Natural killer cell treated with Interleukin-12 subunit alpha and Interleukin-12 subunit beta and Interleukin-15 and Interleukin-18, amount 100 ng/mL, for 72 hours (primary cell): ENCODE measurements at regions not wholly inside any gene's neighbourhood (a gene's known extent, or its start where the extent isn't known, plus 50 kb on each side); places are given as distances from the start of the nearest gene placed in this dataset.

Experiments
- ATAC-seq, 2 donors: fragments of 150-1000 bp; cut with Tn5 transposase in 1 of 2; sonication (Bioruptor Pico), chemical (Tn5 transposase) in 1 of 2; 2 replicates each; pipeline ENCODE4 v1.10.0; 2021
- DNase-seq: peaks from one replicate; pipeline ENCODE4 v3.0.0; 2022; ENCODE audit warnings: low spot score
- H3K27ac Mint-ChIP-seq, 2 donors: 1 replicate in 1 of 2; 2 replicates in 1 of 2; pipeline ENCODE4 v1.8.0; 2022; ENCODE audit warnings: mixed read lengths in 2 of 2, mild to moderate bottlenecking in 1 of 2, moderate library complexity in 1 of 2
- H3K27me3 Mint-ChIP-seq, 2 donors: 1 replicate in 1 of 2; 2 replicates in 1 of 2; pipeline ENCODE4 v1.8.0; 2022; ENCODE audit warnings: mixed read lengths in 2 of 2
- H3K36me3 Mint-ChIP-seq: one replicate; pipeline ENCODE4 v1.8.0; 2022; ENCODE audit warnings: mixed read lengths
- H3K4me1 Mint-ChIP-seq, 2 donors: 1 replicate in 1 of 2; 2 replicates in 1 of 2; pipeline ENCODE4 v1.8.0; 2022; ENCODE audit warnings: low read depth in 2 of 2, mixed read lengths in 2 of 2, mild to moderate bottlenecking in 1 of 2
- H3K4me3 Mint-ChIP-seq: one replicate; pipeline ENCODE4 v1.8.0; 2022; ENCODE audit warnings: mixed read lengths
- H3K9me3 Mint-ChIP-seq: 2 replicates; pipeline ENCODE4 v1.8.0; 2022; ENCODE audit warnings: mixed read lengths

DNA sequence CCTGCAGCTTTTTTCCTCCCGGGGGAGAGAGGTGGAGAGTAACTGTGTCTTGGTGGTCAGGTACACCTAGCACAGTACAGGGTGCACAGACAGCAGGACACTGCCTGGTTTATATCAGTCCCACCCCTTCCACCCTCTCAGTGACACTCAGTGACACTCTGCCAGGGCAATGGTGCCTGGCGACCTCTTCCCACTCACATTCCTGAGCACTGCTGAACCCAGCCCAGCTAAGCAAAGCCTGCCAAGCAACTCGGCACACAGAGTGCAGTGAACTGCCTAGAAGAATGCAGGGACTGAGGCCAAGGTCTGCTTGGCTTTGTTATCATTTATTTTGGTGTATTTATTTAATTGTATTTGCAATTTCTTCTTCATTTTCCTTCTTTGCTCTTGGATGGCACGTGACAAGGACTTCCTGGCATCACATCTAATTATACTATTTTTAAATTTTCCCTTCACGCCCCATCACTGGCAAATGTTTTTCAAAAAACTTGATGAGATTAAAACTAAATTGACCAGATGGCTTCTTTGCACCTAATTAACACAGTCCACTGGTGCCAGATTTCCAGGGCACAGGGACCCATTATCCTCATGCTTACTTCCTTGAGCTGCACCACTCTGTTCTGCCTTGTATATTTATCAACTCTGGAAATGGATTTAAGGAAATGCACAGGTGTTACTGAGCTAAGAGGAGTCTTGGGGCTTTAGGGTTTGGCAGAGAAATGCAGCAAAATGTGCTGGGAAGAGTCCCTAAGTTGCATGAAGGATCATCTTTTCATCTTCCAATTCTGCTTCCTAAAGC lies 205.6 kb downstream of the ADAMTS15 start:
- Mint-ChIP-seq H3K4me1 (peaks cover 0 to 2% of the 10 kb centered on the region in 2 donors), H3K36me3 (peaks cover 5% of the 10 kb centered on the region), H3K9me3 (peaks cover 5% of the 10 kb centered on the region), H3K27me3 (peaks cover 4 to 17% of the 10 kb centered on the region in 2 donors), H3K4me3 (no peak overlapping the region), H3K27ac (no peak overlapping the region)
- DNase-seq = no peak
- ATAC-seq = no peak

DNA sequence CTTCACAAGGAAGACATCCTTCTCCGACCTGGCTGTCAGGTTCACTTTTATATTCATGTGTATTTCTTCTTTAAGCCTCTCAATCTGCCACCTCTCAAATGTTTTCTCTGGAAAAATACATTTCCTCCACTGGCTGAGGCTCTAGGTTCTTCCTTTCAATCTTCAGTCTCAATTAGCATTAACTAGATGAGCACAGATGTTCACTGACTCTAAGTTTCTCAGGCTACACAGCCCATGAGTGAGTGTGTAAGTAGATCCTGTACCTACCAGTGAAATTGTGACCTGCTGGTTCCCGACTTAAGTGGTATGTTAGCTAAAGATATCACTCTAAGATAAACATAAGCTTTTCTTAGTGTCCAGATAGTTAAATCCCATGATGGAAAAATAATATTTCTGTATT lies 206.9 kb downstream of the ADAMTS15 start:
- peaks cover 4 to 17% of the 10 kb centered on the region in 2 donors for H3K27me3 Mint-ChIP-seq
- DNase-seq (no peak), ATAC-seq (no peak)
- peaks cover 5% of the 10 kb centered on the region for H3K36me3 Mint-ChIP-seq
- H3K27ac Mint-ChIP-seq = no peak overlapping the region
- H3K9me3 Mint-ChIP-seq = peaks cover 5% of the 10 kb centered on the region
- no peak overlapping the region for H3K4me3 Mint-ChIP-seq
- peaks cover 0 to 2% of the 10 kb centered on the region in 2 donors for H3K4me1 Mint-ChIP-seq

DNA sequence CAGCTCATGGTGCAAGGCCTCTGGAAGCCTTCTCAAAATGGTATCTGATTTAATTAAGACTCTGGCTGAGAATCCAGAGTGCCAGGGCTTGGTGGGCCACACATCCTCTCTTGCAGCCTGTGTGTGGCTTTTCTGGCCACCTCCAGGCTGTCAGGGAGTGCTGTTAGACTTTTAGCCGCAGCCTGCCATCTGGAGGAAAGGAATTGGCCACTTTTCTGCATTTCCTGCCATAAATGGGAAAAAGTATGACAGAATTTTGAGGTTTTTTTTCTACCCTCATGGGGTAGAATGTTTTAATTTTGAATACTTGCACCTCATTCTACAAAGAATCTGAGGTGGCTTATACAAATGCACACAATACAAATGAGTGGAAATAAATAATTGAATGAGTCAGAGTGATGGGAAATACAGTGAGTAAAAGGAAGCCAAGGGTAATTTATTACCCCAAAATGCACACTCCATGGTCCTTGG lies 218.4 kb downstream of the ADAMTS15 start:
- H3K4me1 Mint-ChIP-seq = no peaks in the 10 kb centered on the region
- H3K36me3 Mint-ChIP-seq = no peaks in the 10 kb centered on the region
- no peak overlapping the region for H3K27ac Mint-ChIP-seq
- DNase-seq = no peak
- peaks cover 0 to 7% of the 10 kb centered on the region in 2 donors for H3K27me3 Mint-ChIP-seq
- no peaks in the 10 kb centered on the region for H3K9me3 Mint-ChIP-seq
- no peak overlapping the region for H3K4me3 Mint-ChIP-seq
- ATAC-seq = no peak

DNA sequence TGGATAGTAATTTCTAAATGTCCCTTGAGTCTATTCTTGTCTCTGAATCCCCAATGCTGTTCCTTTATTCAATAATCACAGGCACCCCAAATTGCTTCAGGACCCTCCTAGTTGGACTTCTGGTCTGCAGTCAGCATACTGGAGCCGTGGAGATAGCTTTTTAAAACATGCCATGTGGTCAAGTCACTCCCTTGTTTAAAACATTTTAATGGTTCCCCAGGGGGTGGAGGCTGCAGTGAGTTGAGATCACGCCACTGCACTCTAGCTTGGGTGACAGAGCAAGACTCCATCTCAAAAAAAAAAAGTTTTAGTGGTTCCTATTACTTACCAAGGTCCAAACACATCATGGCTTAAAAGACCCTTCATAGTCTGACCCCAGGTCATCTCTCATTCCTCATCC lies 220.3 kb downstream of the ADAMTS15 start:
- ATAC-seq = no peak
- H3K36me3 Mint-ChIP-seq = no peaks in the 10 kb centered on the region

DNA sequence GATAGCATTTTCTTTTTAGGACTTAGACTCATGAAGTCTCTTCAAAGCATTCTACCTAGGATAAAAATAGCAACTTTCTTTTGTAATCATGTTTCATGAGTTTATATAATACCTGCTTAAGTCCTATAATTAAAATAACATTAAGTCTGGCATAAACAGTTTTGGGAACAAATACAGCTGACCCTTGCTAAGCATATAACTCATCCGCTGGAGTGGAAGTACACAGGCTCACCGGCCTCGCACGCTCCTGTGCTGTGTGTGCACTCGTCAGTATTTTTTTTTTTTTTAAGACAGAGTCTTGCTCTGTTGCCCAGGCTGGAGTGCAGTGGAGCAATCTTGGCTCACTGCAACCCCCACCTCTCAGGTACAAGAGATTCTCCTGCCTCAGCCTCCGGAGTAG lies 221.8 kb downstream of the ADAMTS15 start:
- Mint-ChIP-seq H3K36me3 (no peaks in the 10 kb centered on the region), H3K9me3 (no peaks in the 10 kb centered on the region), H3K27ac (no peak overlapping the region), H3K4me3 (no peak overlapping the region), H3K4me1 (no peaks in the 10 kb centered on the region), H3K27me3 (peaks cover 3 to 14% of the 10 kb centered on the region in 2 donors)
- no peak for ATAC-seq
- DNase-seq = no peak

More for the DNA sequence above, 220.3 kb downstream of the ADAMTS15 start:
- no peaks in the 10 kb centered on the region for H3K9me3 Mint-ChIP-seq
- H3K4me1 Mint-ChIP-seq = no peaks in the 10 kb centered on the region
- peaks cover 2 to 7% of the 10 kb centered on the region in 2 donors for H3K27me3 Mint-ChIP-seq
- H3K4me3 Mint-ChIP-seq = no peak overlapping the region
- no peak overlapping the region for H3K27ac Mint-ChIP-seq
- no peak for DNase-seq

DNA sequence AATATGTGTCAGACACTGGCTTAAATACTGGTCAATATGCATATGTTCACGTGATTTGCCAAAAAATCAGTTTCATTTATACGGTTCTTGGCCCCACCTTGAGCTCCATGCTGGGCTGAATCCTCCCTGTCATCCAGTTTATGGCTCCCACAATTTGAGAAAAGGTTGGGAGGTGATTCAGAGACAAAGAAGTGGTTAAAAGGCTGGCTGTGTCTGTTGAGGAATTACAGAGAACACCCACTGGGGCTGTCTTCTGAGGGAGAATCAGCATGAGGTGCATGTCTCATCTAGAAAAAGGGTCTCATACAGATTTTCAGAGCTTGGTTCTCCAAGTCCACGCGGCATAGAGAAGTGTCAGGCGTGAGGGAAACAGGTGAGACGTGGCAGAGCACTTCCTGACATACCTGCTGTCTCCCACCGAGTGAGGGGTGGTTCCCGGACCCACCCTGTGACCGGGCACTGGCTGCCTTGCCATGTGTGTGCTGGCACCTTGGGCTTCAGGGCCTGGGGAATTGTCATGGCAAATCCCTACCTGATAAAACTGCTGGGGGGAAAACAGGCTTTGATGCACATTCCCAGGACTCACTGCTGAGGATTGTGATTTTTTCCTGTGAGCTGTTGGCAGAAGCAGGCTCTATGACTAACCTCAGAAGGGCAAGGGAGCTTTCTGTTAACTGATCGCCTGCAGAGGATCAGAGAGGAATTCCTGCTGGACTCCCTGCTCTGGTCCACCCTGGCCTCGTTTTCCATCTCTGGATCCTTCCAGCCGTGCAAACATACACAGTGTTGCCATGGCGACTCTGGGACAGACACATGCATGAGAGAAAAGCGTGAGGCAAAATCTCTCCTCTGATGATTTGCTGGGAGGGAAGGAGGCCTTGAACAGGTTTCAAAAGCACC lies 223.6 kb downstream of the ADAMTS15 start:
- Mint-ChIP-seq H3K9me3 (no peaks in the 10 kb centered on the region), H3K4me3 (no peak overlapping the region), H3K4me1 (no peaks in the 10 kb centered on the region), H3K27ac (no peak overlapping the region), H3K36me3 (no peaks in the 10 kb centered on the region), H3K27me3 (peaks cover 8 to 20% of the 10 kb centered on the region in 2 donors)
- ATAC-seq = no peak
- no peak for DNase-seq

DNA sequence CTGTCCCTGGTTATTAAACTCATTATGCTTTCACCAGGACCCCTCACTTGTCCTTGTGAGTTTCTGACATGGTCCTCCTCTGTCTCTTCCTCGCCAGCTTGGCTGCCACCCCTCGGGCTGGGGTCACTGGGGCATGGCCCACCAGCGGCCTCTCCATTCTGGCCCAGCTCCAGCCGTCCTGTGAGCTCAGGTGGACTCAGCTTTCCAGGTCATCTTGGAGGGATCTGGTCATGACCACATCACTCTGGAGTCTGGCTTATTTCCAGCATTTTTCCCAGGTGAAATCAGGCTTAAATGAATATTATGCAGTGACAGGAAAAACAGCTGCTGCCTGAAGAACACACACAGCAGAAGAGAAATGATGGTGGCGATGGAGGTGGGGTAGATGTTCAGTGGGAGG lies 224.5 kb downstream of the ADAMTS15 start:
- H3K4me3 Mint-ChIP-seq = no peak overlapping the region
- H3K27ac Mint-ChIP-seq = no peak overlapping the region
- DNase-seq (no peak), ATAC-seq (no peak)
- peaks cover 5 to 20% of the 10 kb centered on the region in 2 donors for H3K27me3 Mint-ChIP-seq
- no peaks in the 10 kb centered on the region for H3K36me3 Mint-ChIP-seq
- H3K9me3 Mint-ChIP-seq = peaks cover under 1% of the 10 kb centered on the region
- H3K4me1 Mint-ChIP-seq = no peaks in the 10 kb centered on the region

DNA sequence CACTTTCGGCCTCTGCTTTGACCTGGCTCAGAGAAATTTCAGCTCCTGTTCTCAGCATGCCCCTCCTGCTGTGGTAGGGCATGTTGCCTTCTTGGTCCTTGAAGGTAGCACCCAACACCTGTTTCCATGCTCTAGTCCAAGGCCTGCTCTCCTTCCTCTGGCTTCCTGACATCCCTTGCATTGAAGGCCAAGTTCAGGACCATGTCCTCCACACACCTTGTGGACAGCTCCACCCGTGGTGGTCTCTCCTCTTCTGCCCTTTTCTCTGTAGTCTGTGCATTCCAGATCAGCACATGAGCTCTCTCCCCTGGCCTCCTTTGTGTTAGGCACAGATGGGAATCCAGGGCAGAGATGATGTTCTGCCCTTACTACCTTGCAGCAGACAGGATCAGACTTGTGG lies 225.3 kb downstream of the ADAMTS15 start:
- Mint-ChIP-seq H3K27me3 (peaks cover 5 to 20% of the 10 kb centered on the region in 2 donors), H3K4me1 (no peaks in the 10 kb centered on the region), H3K9me3 (peaks cover 6% of the 10 kb centered on the region), H3K27ac (no peak overlapping the region), H3K36me3 (peaks cover 2% of the 10 kb centered on the region), H3K4me3 (no peak overlapping the region)
- no peak for ATAC-seq
- no peak for DNase-seq

DNA sequence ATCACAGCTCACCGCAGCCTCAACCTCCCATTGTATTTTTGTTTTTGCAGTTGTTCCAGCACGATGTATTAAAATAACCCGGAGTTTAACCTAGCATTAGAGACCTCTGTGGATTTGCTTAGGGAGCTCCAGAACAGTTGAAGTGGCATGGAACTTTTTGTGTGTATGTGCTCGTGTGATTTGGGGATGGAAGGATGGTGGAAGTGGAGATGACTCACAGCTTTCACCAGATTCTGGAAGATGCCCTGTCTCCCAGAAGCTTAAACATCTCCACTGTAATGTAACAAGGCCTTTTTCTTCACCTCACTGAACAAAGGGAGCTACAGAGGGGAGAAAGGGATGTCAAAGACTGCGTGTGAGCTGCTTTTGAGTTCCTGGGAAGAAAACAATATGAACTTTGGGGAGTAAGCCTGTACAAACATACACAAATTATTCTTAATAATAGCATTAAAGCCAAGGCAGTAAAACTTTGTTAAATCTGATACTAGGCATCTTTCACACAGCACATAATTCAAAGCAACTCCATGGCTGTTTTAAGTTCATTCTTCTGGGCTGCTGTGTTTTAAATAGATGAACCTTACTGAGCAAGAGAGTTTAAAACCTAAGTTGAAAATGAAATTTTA lies 226.4 kb downstream of the ADAMTS15 start:
- peaks cover 8 to 20% of the 10 kb centered on the region in 2 donors for H3K27me3 Mint-ChIP-seq
- no peak overlapping the region for H3K27ac Mint-ChIP-seq
- H3K4me1 Mint-ChIP-seq = no peaks in the 10 kb centered on the region
- ATAC-seq = no peak
- peaks cover 12% of the 10 kb centered on the region for H3K36me3 Mint-ChIP-seq
- no peak overlapping the region for H3K4me3 Mint-ChIP-seq
- no peak for DNase-seq
- peaks cover 11% of the 10 kb centered on the region for H3K9me3 Mint-ChIP-seq

DNA sequence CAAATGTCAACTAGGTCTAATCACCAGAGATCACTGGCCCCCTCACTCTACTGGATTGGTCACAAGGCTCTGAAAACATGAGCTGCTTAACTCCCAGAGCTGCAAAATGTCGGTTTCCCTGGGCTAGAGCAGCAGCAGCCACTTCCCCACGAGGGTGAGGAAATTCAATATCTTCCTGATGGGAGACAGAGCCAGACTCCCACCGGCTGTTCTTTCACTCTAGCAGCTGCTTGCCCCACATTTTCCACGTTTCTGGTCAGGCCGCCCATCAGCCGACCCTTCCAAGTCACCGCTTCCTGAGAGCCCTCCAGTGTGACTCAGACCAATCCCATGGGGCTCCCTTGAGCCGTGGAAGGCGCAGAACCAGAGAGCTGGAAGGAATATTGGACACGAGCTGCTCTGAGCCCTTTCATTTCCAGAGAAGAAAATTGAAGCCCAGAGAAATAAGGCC lies 227.0 kb downstream of the ADAMTS15 start:
- Mint-ChIP-seq H3K9me3 (peaks cover 11% of the 10 kb centered on the region), H3K27ac (no peak overlapping the region), H3K27me3 (peaks cover 8 to 23% of the 10 kb centered on the region in 2 donors), H3K4me1 (no peaks in the 10 kb centered on the region), H3K36me3 (peaks cover 12% of the 10 kb centered on the region), H3K4me3 (no peak overlapping the region)
- ATAC-seq = no peak
- DNase-seq = no peak

DNA sequence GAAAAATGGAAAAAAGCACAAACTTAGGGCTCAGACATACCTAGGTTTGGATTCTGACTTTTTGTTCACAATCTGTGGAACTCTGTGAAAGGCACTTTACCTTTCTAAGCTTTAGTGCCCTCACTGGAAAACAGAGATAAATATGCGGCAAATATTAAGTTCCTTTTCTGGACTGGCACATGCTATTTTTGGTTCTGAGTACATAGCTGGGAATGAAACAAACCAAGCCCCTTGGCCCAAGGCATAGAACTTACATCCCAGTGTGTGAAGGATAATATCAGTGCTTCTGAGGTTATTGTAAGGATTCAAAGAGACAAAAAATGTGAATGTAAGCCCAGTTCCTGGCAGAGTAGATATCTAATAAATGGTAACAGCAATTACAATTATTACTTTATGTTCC lies 227.5 kb downstream of the ADAMTS15 start:
- H3K9me3 Mint-ChIP-seq = peaks cover 12% of the 10 kb centered on the region
- DNase-seq = no peak
- no peak for ATAC-seq
- no peaks in the 10 kb centered on the region for H3K4me1 Mint-ChIP-seq
- H3K4me3 Mint-ChIP-seq = no peak overlapping the region
- H3K36me3 Mint-ChIP-seq = peaks cover 12% of the 10 kb centered on the region
- no peak overlapping the region for H3K27ac Mint-ChIP-seq
- H3K27me3 Mint-ChIP-seq = peaks cover 9 to 29% of the 10 kb centered on the region in 2 donors

DNA sequence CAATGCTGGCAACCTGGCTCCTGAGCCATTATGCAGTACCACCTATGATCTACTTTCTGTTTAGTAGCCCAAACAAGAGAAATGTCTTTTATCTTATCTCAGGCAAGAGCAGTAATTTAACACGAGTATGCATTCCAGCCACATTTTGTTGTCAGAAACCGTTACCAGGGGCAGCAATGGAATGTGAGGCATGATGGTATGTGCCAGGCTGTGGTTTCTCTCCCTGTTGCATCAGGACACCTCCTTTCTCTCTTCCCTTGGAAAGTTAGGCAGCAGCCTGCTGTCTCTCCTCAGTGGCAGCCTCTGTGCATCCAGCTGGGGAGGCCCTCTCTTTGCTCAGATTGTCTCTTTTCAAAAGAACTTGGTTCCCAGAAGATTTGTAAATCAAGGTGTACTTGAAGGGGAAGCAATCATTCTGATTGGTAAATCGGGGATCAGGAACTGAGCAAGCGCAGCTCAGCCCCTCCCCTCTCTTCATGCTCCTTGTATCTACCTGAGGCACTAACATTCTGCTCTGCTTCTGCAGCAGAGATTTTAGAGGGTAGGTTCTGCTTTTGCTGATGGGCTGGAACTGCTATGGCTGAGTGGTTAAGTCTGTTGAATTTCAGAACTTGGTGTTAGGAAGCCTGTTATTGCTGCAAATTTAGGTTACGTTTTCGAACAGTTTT lies 229.2 kb downstream of the ADAMTS15 start:
- Mint-ChIP-seq H3K27me3 (peaks cover 16 to 35% of the 10 kb centered on the region in 2 donors), H3K4me3 (no peak overlapping the region), H3K36me3 (peaks cover 12% of the 10 kb centered on the region), H3K27ac (no peak overlapping the region), H3K9me3 (peaks cover 17% of the 10 kb centered on the region), H3K4me1 (no peaks in the 10 kb centered on the region)
- ATAC-seq = no peak
- DNase-seq = no peak

DNA sequence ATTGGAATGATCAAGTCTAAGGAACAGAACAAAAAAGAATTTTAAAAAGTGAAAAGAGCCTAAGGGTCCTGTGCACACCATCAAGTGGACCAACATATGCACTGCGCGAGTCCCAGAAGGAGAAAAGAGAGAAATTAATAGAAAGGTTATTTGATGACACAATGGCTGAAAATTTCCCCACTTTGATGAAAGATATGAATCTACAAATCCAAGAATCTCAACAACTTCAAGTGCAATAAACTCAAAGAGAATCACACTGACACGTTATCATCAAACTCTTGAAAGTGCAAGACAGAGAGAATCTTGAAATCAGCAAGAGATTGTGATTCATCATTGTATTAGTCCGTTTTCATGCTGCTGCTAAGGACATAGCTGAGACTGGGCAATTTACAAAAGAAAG lies 230.8 kb downstream of the ADAMTS15 start:
- ATAC-seq (no peak), DNase-seq (no peak)
- H3K27ac Mint-ChIP-seq = no peak overlapping the region
- peaks cover 22 to 43% of the 10 kb centered on the region in 2 donors for H3K27me3 Mint-ChIP-seq
- no peak overlapping the region for H3K4me3 Mint-ChIP-seq
- peaks cover 12% of the 10 kb centered on the region for H3K36me3 Mint-ChIP-seq
- no peaks in the 10 kb centered on the region for H3K4me1 Mint-ChIP-seq
- H3K9me3 Mint-ChIP-seq = peaks cover 17% of the 10 kb centered on the region
